ENCODE measurements at regions not wholly inside any gene's neighbourhood (a gene's known extent, or its start where the extent isn't known, plus 50 kb on each side); places are given as distances from the start of the nearest gene placed in this dataset.

GRCh38 chr3:721086-721485 is 371.7 kb upstream of the CNTN6 start:
- no peak for TF ChIP-seq YY1 (IDR thresholded peaks at IDR 0.05; ENCODE audit: insufficient read depth, insufficient read length)
- no peak for TF ChIP-seq ZNF274 (IDR thresholded peaks at IDR 0.05; ENCODE audit: low read depth, low read length)

Data from NT2/D1 (cell line).